Panc1 (cell line): ENCODE measurements at regions not wholly inside any gene's neighbourhood (a gene's known extent, or its start where the extent isn't known, plus 50 kb on each side); places are given as distances from the start of the nearest gene placed in this dataset.

Experiments
- ATAC-seq: fragments of 200-7000 bp; cut with Tn5 transposase; 2 replicates; pipeline ENCODE4 v1.9.1; 2020; ENCODE audit warnings: mild to moderate bottlenecking, moderate library complexity
- BruUV-seq: library from RNA; stranded (reverse); fragments of 400-500 nt; replicated peaks from 2 replicates; lab custom pipeline; 2021; lab: Mats Ljungman, UMichigan
- CTCF ChIA-PET: fragments of 300-600 bp; sonication (Branson Sonifier 250); formaldehyde crosslinking; loops from one replicate; lab custom pipeline; 2022; ENCODE audit warnings: antibody characterized with exemption; lab: Charles Lee
- POLR2A ChIA-PET: fragments of 300-600 bp; sonication (Branson Sonifier 250); formaldehyde crosslinking; loops from one replicate; lab custom pipeline; 2022; ENCODE audit warnings: antibody characterized with exemption; lab: Charles Lee
- DNase-seq: peaks from one replicate; pipeline ENCODE4 v3.0.0-alpha.2; 2010; ENCODE audit warnings: low read depth, low spot score
- H3K27ac ChIP-seq: 2 replicates; pipeline ENCODE4 v1.5.1; 2011; ENCODE audit warnings: mild to moderate bottlenecking, low read length, inconsistent platforms
- H3K27me3 ChIP-seq: fragments of 200-500 bp; sonication (Bioruptor generic); 2 replicates; pipeline ENCODE4 v1.6.0; 2014; ENCODE audit warnings: low read length, inconsistent platforms; ENCODE audit not compliant: control insufficient read depth, insufficient read depth
- H3K36me3 ChIP-seq: fragments of 200-500 bp; sonication (Bioruptor generic); 2 replicates; pipeline ENCODE4 v1.5.1; 2014; ENCODE audit warnings: inconsistent platforms, mild to moderate bottlenecking, low read length, moderate library complexity; ENCODE audit not compliant: control insufficient read depth, insufficient read depth
- H3K4me1 ChIP-seq: 2 replicates; pipeline ENCODE4 v1.5.1; 2011; ENCODE audit warnings: inconsistent platforms, mild to moderate bottlenecking, low read length, moderate library complexity; ENCODE audit not compliant: control insufficient read depth, insufficient read depth
- H3K4me3 ChIP-seq, 2 experiments: 2 replicates each; pipeline ENCODE4 v1.5.1; 2011 to 2012; ENCODE audit warnings: low read depth in 2 of 2, low read length in 2 of 2, mild to moderate bottlenecking in 2 of 2, inconsistent platforms in 1 of 2, moderate library complexity in 1 of 2
- H3K9me3 ChIP-seq: fragments of 200-500 bp; sonication (Bioruptor generic); 2 replicates; pipeline ENCODE4 v1.5.1; 2014; ENCODE audit warnings: low read depth, mild to moderate bottlenecking, inconsistent platforms, low read length, moderate library complexity; ENCODE audit not compliant: control insufficient read depth, insufficient read depth
- POLR2AphosphoS5 ChIP-seq: IDR thresholded peaks from 2 replicates; pipeline ENCODE4 v1.6.1; 2012; ENCODE audit warnings: mild to moderate bottlenecking, low read depth, low read length, moderate library complexity
- SIN3A ChIP-seq: IDR thresholded peaks from 2 replicates; pipeline ENCODE4 v1.6.1; 2012; ENCODE audit warnings: low read depth, mild to moderate bottlenecking, low read length, moderate library complexity, borderline replicate concordance; ENCODE audit not compliant: insufficient read depth
- TCF7L2 ChIP-seq: IDR thresholded peaks from 2 replicates; pipeline ENCODE4 v1.6.1; 2011; ENCODE audit warnings: mild to moderate bottlenecking, low read depth, low read length, inconsistent platforms
- in situ Hi-C: cut with HindIII; loops from 2 replicates; pipeline ENCODE4 v1.10.0; 2016; ENCODE audit warnings: low sequenced_read_pairs, low pct_unique_long_range_greater_than_20kb
- intact Hi-C: fragments of 100-400 bp; cut with micrococcal nuclease; formaldehyde crosslinking; loops from one replicate; pipeline ENCODE4 v1.10.0; 2022; ENCODE audit not compliant: unreplicated experiment
- TF ChIP-seq, protein P1 (sequence below), 2 experiments: IDR thresholded peaks; 2 replicates each; pipeline ENCODE4 v1.6.1; 2011 to 2012; ENCODE audit warnings: low read depth in 2 of 2, control low read depth in 1 of 2, low read length in 1 of 2, mild to moderate bottlenecking in 1 of 2, moderate library complexity in 1 of 2; ENCODE audit not compliant: insufficient read depth in 1 of 2
- TF ChIP-seq, protein P2 (sequence below): fragments of 450-650 bp; IDR thresholded peaks from 2 replicates; pipeline ENCODE4 v1.5.1; 2017; ENCODE audit warnings: mild to moderate bottlenecking

DNA sequence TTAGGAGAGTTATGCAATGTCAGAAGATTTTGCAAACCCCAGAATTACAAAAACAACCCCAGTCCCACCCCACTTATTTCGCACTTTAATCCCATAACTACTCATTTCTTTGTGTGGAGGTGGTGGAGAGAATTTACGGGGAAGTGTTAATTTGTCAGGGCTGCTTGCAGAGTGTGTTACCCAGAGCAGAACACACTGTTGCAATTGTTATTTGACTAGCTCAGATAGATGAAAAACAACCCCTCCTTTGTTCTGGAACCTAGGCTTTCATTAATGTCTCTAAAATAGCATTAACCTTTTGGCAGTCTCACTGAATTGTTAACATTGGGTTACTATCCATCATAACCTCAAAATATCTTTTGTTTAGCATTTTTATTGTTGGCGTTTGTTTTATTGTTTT lies 55.8 kb upstream of the MINAR1 start:
- BruUV-seq: no TSS peak
- ChIA-PET CTCF (no interaction called here), POLR2A (no interaction called here)
- no peak for ATAC-seq
- TF ChIP-seq, protein P1, sequence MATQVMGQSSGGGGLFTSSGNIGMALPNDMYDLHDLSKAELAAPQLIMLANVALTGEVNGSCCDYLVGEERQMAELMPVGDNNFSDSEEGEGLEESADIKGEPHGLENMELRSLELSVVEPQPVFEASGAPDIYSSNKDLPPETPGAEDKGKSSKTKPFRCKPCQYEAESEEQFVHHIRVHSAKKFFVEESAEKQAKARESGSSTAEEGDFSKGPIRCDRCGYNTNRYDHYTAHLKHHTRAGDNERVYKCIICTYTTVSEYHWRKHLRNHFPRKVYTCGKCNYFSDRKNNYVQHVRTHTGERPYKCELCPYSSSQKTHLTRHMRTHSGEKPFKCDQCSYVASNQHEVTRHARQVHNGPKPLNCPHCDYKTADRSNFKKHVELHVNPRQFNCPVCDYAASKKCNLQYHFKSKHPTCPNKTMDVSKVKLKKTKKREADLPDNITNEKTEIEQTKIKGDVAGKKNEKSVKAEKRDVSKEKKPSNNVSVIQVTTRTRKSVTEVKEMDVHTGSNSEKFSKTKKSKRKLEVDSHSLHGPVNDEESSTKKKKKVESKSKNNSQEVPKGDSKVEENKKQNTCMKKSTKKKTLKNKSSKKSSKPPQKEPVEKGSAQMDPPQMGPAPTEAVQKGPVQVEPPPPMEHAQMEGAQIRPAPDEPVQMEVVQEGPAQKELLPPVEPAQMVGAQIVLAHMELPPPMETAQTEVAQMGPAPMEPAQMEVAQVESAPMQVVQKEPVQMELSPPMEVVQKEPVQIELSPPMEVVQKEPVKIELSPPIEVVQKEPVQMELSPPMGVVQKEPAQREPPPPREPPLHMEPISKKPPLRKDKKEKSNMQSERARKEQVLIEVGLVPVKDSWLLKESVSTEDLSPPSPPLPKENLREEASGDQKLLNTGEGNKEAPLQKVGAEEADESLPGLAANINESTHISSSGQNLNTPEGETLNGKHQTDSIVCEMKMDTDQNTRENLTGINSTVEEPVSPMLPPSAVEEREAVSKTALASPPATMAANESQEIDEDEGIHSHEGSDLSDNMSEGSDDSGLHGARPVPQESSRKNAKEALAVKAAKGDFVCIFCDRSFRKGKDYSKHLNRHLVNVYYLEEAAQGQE (IDR thresholded peaks at IDR 0.05; ENCODE audit: insufficient read depth in 1 of 2, low read depth in 2 of 2, low read length in 1 of 2): no peak
- no peak for TF ChIP-seq TCF7L2
- TF ChIP-seq, protein P2, sequence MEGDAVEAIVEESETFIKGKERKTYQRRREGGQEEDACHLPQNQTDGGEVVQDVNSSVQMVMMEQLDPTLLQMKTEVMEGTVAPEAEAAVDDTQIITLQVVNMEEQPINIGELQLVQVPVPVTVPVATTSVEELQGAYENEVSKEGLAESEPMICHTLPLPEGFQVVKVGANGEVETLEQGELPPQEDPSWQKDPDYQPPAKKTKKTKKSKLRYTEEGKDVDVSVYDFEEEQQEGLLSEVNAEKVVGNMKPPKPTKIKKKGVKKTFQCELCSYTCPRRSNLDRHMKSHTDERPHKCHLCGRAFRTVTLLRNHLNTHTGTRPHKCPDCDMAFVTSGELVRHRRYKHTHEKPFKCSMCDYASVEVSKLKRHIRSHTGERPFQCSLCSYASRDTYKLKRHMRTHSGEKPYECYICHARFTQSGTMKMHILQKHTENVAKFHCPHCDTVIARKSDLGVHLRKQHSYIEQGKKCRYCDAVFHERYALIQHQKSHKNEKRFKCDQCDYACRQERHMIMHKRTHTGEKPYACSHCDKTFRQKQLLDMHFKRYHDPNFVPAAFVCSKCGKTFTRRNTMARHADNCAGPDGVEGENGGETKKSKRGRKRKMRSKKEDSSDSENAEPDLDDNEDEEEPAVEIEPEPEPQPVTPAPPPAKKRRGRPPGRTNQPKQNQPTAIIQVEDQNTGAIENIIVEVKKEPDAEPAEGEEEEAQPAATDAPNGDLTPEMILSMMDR: no peak
- TF ChIP-seq SIN3A: no peak
- in situ Hi-C loops (no loop called here), intact Hi-C loops (no loop called here)
- H3K27me3 ChIP-seq: no peaks in the 10 kb centered on the region
- H3K4me3 ChIP-seq: no peak overlapping the region
- no peaks in the 10 kb centered on the region for H3K9me3 ChIP-seq
- no peaks in the 10 kb centered on the region; the same call in 1 of the 2 replicates for H3K36me3 ChIP-seq
- no peak overlapping the region for H3K27ac ChIP-seq
- H3K4me1 ChIP-seq: no peaks in the 10 kb centered on the region
- no peak for DNase-seq

DNA sequence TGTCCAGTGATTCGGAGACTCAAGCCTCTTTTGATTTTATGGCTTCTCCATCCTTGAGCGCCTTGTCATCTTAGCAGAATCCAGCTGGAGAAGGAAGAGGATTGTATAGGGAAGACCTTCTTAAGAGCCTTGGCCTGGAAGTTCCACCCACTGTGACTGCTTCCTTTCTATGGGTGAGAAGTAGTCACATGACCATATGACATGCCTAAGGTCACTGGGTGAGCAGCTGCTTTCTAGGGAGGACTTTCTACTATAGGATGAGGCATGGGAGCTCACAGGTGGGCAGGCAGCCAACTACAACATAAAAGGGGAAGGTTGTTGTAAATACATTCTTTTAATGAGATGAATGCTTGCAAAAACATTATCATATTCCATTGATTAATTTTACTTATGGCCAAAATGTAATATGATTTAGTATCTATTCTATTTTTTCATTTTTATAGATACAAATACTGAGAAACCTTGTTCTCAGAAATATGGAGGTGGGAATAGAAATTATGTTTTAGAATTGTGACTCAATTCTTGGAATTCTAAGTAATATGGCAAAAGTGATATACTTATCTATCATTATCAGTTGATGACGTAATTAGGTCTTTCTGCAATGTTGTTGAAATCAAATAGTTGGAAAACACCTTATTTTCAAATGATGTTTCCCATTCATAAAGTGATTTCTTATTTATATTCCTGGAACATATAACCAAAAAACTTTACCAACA lies 53.6 kb upstream of the MINAR1 start:
- TF ChIP-seq, protein P2: no peak
- TF ChIP-seq SIN3A (no peak), POLR2AphosphoS5 (no peak), TCF7L2 (no peak)
- TF ChIP-seq, protein P1 (IDR thresholded peaks at IDR 0.05; ENCODE audit: insufficient read depth in 1 of 2, low read depth in 2 of 2, low read length in 1 of 2): no peak
- Histone ChIP-seq H3K27me3 (no peaks in the 10 kb centered on the region), H3K27ac (no peak overlapping the region), H3K4me1 (no peaks in the 10 kb centered on the region), H3K36me3 (no peaks in the 10 kb centered on the region; the same call in 1 of the 2 replicates), H3K9me3 (no peaks in the 10 kb centered on the region), H3K4me3 (no peak overlapping the region)
- CTCF ChIA-PET: interaction anchor here (5.3 kb wide), 1 partner anchor 218 kb away, joined by 63 read pairs; no protein-coding TSS in a partner anchor
- BruUV-seq: no TSS peak
- ATAC-seq: no peak
- POLR2A ChIA-PET: no interaction called here
- intact Hi-C loops (no loop called here), in situ Hi-C loops (no loop called here)
- DNase-seq: no peak
